Colonic mucosa (tissue), 4 donors: ENCODE measurements at regions not wholly inside any gene's neighbourhood (a gene's known extent, or its start where the extent isn't known, plus 50 kb on each side); places are given as distances from the start of the nearest gene placed in this dataset.

Experiments used
- DNase-seq: peaks from one replicate; pipeline ENCODE4 v3.0.0-alpha.2; 2020
- H3K27ac ChIP-seq: fragments of 200-600 bp; one replicate; pipeline ENCODE4 v1.8.0; 2021
- H3K27me3 ChIP-seq: fragments of 200-600 bp; one replicate; pipeline ENCODE4 v1.8.0; 2021
- H3K36me3 ChIP-seq: fragments of 200-600 bp; one replicate; pipeline ENCODE4 v1.8.0; 2021
- H3K4me1 ChIP-seq: fragments of 200-600 bp; one replicate; pipeline ENCODE4 v1.8.0; 2021; ENCODE audit warnings: mild to moderate bottlenecking
- H3K4me3 ChIP-seq: fragments of 200-600 bp; one replicate; pipeline ENCODE4 v1.8.0; 2021
- H3K9ac ChIP-seq, 2 donors: one replicate each; pipeline ENCODE4 v1.7.0; 2013; ENCODE audit warnings: control low read depth in 2 of 2, low read depth in 2 of 2, low read length in 2 of 2
- H3K9me3 ChIP-seq: fragments of 200-600 bp; one replicate; pipeline ENCODE4 v1.8.0; 2021
- CTCF ChIP-seq: fragments of 200-600 bp; IDR thresholded peaks from one replicate; pipeline ENCODE4 v1.8.0; 2022; ENCODE audit warnings: antibody characterized with exemption, mild to moderate bottlenecking
- intact Hi-C: fragments of 100-400 bp; cut with DNase I; formaldehyde crosslinking; loops from one replicate; pipeline ENCODE4 v1.14.1; 2022
- donor health status: healthy.
- donor health status: DM: no; HTN: no; CAD: no.
- donor health status: DM: no; HTN: no; CAD: no.

- Histone ChIP-seq H3K27me3 (no peaks in the 10 kb centered on the region), H3K4me1 (no peaks in the 10 kb centered on the region), H3K9me3 (no peaks in the 10 kb centered on the region), H3K36me3 (no peaks in the 10 kb centered on the region), H3K4me3 (no peak overlapping the region), H3K27ac (peak overlapping the region; percentile 29), H3K9ac (peak overlapping the region in 1 of 2 donors; percentile 44)
- peak; percentile 57 for DNase-seq
- TF ChIP-seq CTCF, result no peak
- intact Hi-C loops, result no loop called here
Observed at GRCh38 chr17:71681427-71682173, 439.2 kb upstream of the SOX9 start.

GRCh38 chr17:71682174-71682494 is 438.7 kb upstream of the SOX9 start:
- H3K36me3 ChIP-seq, result no peaks in the 10 kb centered on the region
- no peaks in the 10 kb centered on the region for H3K27me3 ChIP-seq
- intact Hi-C loops, result no loop called here
- H3K4me1 ChIP-seq, result no peaks in the 10 kb centered on the region
- H3K4me3 ChIP-seq, result no peak overlapping the region
- DNase-seq, result no peak
- no peaks in the 10 kb centered on the region for H3K9me3 ChIP-seq
- no peak for TF ChIP-seq CTCF
- H3K9ac ChIP-seq, result no peak overlapping the region
- H3K27ac ChIP-seq, result no peak overlapping the region

GRCh38 chr17:71689782-71690181 is 431.0 kb upstream of the SOX9 start:
- no peak overlapping the region for H3K4me3 ChIP-seq
- no peak for DNase-seq
- intact Hi-C loops, result no loop called here
- no peaks in the 10 kb centered on the region for H3K27me3 ChIP-seq
- TF ChIP-seq CTCF, result no peak
- no peak overlapping the region for H3K27ac ChIP-seq
- H3K9ac ChIP-seq, result no peak overlapping the region
- H3K9me3 ChIP-seq, result no peaks in the 10 kb centered on the region
- no peaks in the 10 kb centered on the region for H3K4me1 ChIP-seq
- no peaks in the 10 kb centered on the region for H3K36me3 ChIP-seq

- no peak overlapping the region for H3K9ac ChIP-seq
- DNase-seq, result no peak
- no peaks in the 10 kb centered on the region for H3K9me3 ChIP-seq
- no peak for TF ChIP-seq CTCF
- no peaks in the 10 kb centered on the region for H3K27me3 ChIP-seq
- intact Hi-C loops, result no loop called here
- no peaks in the 10 kb centered on the region for H3K36me3 ChIP-seq
- H3K27ac ChIP-seq, result no peak overlapping the region
- H3K4me1 ChIP-seq, result no peaks in the 10 kb centered on the region
- no peak overlapping the region for H3K4me3 ChIP-seq
Observed at GRCh38 chr17:71699907-71700306, 420.9 kb upstream of the SOX9 start.

- DNase-seq, result no peak
- no peaks in the 10 kb centered on the region for H3K9me3 ChIP-seq
- no peak overlapping the region for H3K27ac ChIP-seq
- H3K4me1 ChIP-seq, result no peaks in the 10 kb centered on the region
- no peaks in the 10 kb centered on the region for H3K27me3 ChIP-seq
- no peak overlapping the region for H3K9ac ChIP-seq
- H3K4me3 ChIP-seq, result no peak overlapping the region
- no peak for TF ChIP-seq CTCF
- intact Hi-C loops, result no loop called here
- H3K36me3 ChIP-seq, result no peaks in the 10 kb centered on the region
Observed at GRCh38 chr17:71703701-71704100, 417.1 kb upstream of the SOX9 start.
